ENCODE measurements at regions not wholly inside any gene's neighbourhood (a gene's known extent, or its start where the extent isn't known, plus 50 kb on each side); places are given as distances from the start of the nearest gene placed in this dataset.

GRCh38 chr4:135775909-135776308 is 1574.3 kb upstream of the PABPC4L start:
- TF ChIP-seq, protein P1, sequence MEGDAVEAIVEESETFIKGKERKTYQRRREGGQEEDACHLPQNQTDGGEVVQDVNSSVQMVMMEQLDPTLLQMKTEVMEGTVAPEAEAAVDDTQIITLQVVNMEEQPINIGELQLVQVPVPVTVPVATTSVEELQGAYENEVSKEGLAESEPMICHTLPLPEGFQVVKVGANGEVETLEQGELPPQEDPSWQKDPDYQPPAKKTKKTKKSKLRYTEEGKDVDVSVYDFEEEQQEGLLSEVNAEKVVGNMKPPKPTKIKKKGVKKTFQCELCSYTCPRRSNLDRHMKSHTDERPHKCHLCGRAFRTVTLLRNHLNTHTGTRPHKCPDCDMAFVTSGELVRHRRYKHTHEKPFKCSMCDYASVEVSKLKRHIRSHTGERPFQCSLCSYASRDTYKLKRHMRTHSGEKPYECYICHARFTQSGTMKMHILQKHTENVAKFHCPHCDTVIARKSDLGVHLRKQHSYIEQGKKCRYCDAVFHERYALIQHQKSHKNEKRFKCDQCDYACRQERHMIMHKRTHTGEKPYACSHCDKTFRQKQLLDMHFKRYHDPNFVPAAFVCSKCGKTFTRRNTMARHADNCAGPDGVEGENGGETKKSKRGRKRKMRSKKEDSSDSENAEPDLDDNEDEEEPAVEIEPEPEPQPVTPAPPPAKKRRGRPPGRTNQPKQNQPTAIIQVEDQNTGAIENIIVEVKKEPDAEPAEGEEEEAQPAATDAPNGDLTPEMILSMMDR (IDR thresholded peaks at IDR 0.05; ENCODE audit: low read depth, low read length, poor library complexity, severe bottlenecking), result no peak
- TF ChIP-seq EZH2phosphoT487 (IDR thresholded peaks at IDR 0.05; ENCODE audit: borderline replicate concordance, low read length), result no peak
